Adrenal gland (tissue), 9 donors: ENCODE measurements at regions not wholly inside any gene's neighbourhood (a gene's known extent, or its start where the extent isn't known, plus 50 kb on each side); places are given as distances from the start of the nearest gene placed in this dataset.

Experiments used
- DNase-seq, 7 donors: peaks; one replicate each; pipeline ENCODE4 v3.0.0-alpha.2; 2019 to 2020
- H3K27ac ChIP-seq, 5 donors: fragments of 200-600 bp; sonication (generic) in 4 of 5; 1 replicate in 3 of 5; 2 replicates in 2 of 5; pipeline versions ENCODE4 v1.5.1 to v1.8.0; 2016 to 2020; ENCODE audit warnings: mild to moderate bottlenecking in 1 of 5
- H3K27me3 ChIP-seq: fragments of 200-600 bp; 2 replicates; pipeline ENCODE4 v1.8.0; 2021
- H3K36me3 ChIP-seq, 2 donors: fragments of 200-600 bp; replicated peaks in 1 of 2; 1 replicate in 1 of 2; 2 replicates in 1 of 2; pipeline versions ENCODE4 v1.5.1 to v1.8.0; 2018 to 2022
- H3K4me1 ChIP-seq, 2 donors: fragments of 200-600 bp; replicated peaks in 1 of 2; 1 replicate in 1 of 2; 2 replicates in 1 of 2; pipeline versions ENCODE4 v1.5.1 to v1.8.0; 2018 to 2021
- H3K4me3 ChIP-seq, 4 donors: fragments of 200-600 bp; sonication (generic) in 3 of 4; one replicate each; pipeline ENCODE4 v1.5.1; 2016 to 2018
- H3K9me3 ChIP-seq, 3 donors: fragments of 200-600 bp; sonication (generic) in 1 of 3; replicated peaks in 1 of 3; 1 replicate in 2 of 3; 2 replicates in 1 of 3; pipeline versions ENCODE4 v1.5.1 to v1.8.0; 2016 to 2021
- CTCF ChIP-seq, 6 experiments: fragments of 450-650 bp in 4 of 6; fragments of 200-600 bp in 2 of 6; sonication (generic) in 1 of 6; IDR thresholded peaks; 1 replicate in 5 of 6; 2 replicates in 1 of 6; pipeline versions ENCODE4 v1.5.1 to v1.8.0; 2016 to 2021; ENCODE audit warnings: antibody characterized with exemption in 6 of 6, mild to moderate bottlenecking in 2 of 6, moderate library complexity in 1 of 6
- POLR2A ChIP-seq, 2 donors: fragments of 450-650 bp; IDR thresholded peaks; one replicate each; pipeline ENCODE4 v1.6.1; 2017; ENCODE audit warnings: antibody characterized with exemption in 2 of 2, mild to moderate bottlenecking in 2 of 2, moderate library complexity in 1 of 2
- WGBS, 4 donors: extraction: QIAGEN DNeasy Blood & Tissue Kit in 2 of 4; methylation state at CpG; one replicate each; pipeline versions ENCODE4 v1.1.5 to v1.1.7; 2013 to 2017; 5-methylcytosine and 5-hydroxymethylcytosine counted together
- intact Hi-C, 2 donors: fragments of 100-400 bp; cut with DNase I; formaldehyde crosslinking; loops; one replicate each; pipeline versions ENCODE4 v1.14.1 to v1.15.0; 2022 to 2023
- donor health status: healthy with polysubstance abuse.
- donor health status: Bipolar disorder and iron deficiency.
- donor health status: DM: yes; HTN: yes; CAD: no.
- donor health status: DM: no; HTN: no; CAD: no.
- donor health status: DM: no; HTN: no; CAD: no.

GRCh38 chr2:129001926-129002325, 683.3 kb upstream of the HS6ST1 start:
- H3K36me3 ChIP-seq = no peaks in the 10 kb centered on the region
- WGBS, 4 donors = 68 to 83% (median 75%) methylated on average over 5 of the region's 5 CpGs
- no peak overlapping the region for H3K27ac ChIP-seq
- H3K27me3 ChIP-seq = no peaks in the 10 kb centered on the region
- intact Hi-C loops = no loop called here
- TF ChIP-seq CTCF (IDR thresholded peaks at IDR 0.05) = no peak
- TF ChIP-seq POLR2A (IDR thresholded peaks at IDR 0.05) = no peak
- no peak for DNase-seq
- H3K4me1 ChIP-seq = no peaks in the 10 kb centered on the region
- H3K9me3 ChIP-seq = no peaks in the 10 kb centered on the region
- no peak overlapping the region for H3K4me3 ChIP-seq

- 74 to 91% (median 84%) methylated on average over 3 of the region's 3 CpGs for WGBS, 4 donors
- no peaks in the 10 kb centered on the region for H3K36me3 ChIP-seq
- H3K27ac ChIP-seq = no peak overlapping the region
- no peaks in the 10 kb centered on the region for H3K27me3 ChIP-seq
- TF ChIP-seq CTCF (IDR thresholded peaks at IDR 0.05) (no peak), POLR2A (IDR thresholded peaks at IDR 0.05) (no peak)
- DNase-seq = no peak
- intact Hi-C loops = no loop called here
- no peaks in the 10 kb centered on the region for H3K9me3 ChIP-seq
- no peak overlapping the region for H3K4me3 ChIP-seq
- H3K4me1 ChIP-seq = no peaks in the 10 kb centered on the region
These were observed 684.1 kb upstream of the HS6ST1 start for GRCh38 chr2:129002751-129003150.

DNA sequence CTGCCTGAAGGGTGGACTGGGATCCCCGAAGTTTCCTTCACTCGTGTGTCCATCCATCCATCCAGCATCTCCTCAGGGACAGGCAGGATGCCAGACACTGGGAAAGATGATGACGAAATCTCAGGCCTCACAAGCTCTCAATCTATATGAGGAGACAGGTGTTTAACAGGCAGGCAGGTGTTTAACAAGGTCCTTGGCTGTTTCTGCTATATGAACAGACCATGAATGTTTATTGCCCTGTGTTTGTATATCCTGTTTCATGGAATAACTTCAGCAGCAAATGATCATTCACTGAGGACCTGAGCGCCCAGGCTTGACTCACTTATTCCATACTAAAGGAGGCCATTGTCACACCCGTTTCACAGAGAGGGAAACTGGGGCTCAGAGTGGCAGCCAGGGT, 685.8 kb upstream of the HS6ST1 start:
- no peak for DNase-seq
- intact Hi-C loops = no loop called here
- TF ChIP-seq CTCF (IDR thresholded peaks at IDR 0.05) (no peak), POLR2A (IDR thresholded peaks at IDR 0.05) (no peak)
- Histone ChIP-seq H3K36me3 (no peaks in the 10 kb centered on the region), H3K9me3 (no peaks in the 10 kb centered on the region), H3K4me1 (no peaks in the 10 kb centered on the region), H3K27ac (no peak overlapping the region), H3K27me3 (no peaks in the 10 kb centered on the region), H3K4me3 (no peak overlapping the region)
- 58 to 80% (median 74%) methylated on average over 5 of the region's 5 CpGs for WGBS, 4 donors

GRCh38 chr2:129004940-129005490, 686.3 kb upstream of the HS6ST1 start:
- TF ChIP-seq POLR2A (IDR thresholded peaks at IDR 0.05) = no peak
- no peak for TF ChIP-seq CTCF (IDR thresholded peaks at IDR 0.05)
- Histone ChIP-seq H3K36me3 (no peaks in the 10 kb centered on the region), H3K4me1 (no peaks in the 10 kb centered on the region), H3K27me3 (no peaks in the 10 kb centered on the region), H3K4me3 (no peak overlapping the region), H3K27ac (no peak overlapping the region), H3K9me3 (no peaks in the 10 kb centered on the region)
- WGBS, 4 donors = 61 to 91% (median 86%) methylated on average over 4 of the region's 4 CpGs
- DNase-seq = no peak
- intact Hi-C loops = no loop called here
